H1 (cell line): ENCODE measurements at regions not wholly inside any gene's neighbourhood (a gene's known extent, or its start where the extent isn't known, plus 50 kb on each side); places are given as distances from the start of the nearest gene placed in this dataset.

Experiments used
- CTCF ChIA-PET: fragments of 300-600 bp; sonication (Branson Sonifier 250); formaldehyde crosslinking; loops from one replicate; lab custom pipeline; 2021; ENCODE audit not compliant: partially characterized antibody; lab: Charles Lee
- POLR2A ChIA-PET: fragments of 300-600 bp; sonication (Branson Sonifier 250); formaldehyde crosslinking; loops from one replicate; lab custom pipeline; 2021; ENCODE audit warnings: inconsistent platforms; ENCODE audit not compliant: partially characterized antibody; lab: Charles Lee
- DNase-seq, 2 experiments: peaks; one replicate each; pipeline versions ENCODE4 v3.0.0 to v3.0.0-alpha.2; 2010 to 2022; ENCODE audit warnings: low spot score in 2 of 2, low read depth in 1 of 2, mixed read lengths in 1 of 2
- FAIRE-seq: peaks from 2 replicates; lab custom pipeline; 2011; peaks lifted over from hg19 to GRCh38; lab: Jason Lieb, UNC
- H2AFZ ChIP-seq: 2 replicates; pipeline ENCODE4 v1.8.1; 2012; ENCODE audit warnings: low read length, inconsistent platforms
- H2AK5ac ChIP-seq: 2 replicates; pipeline ENCODE4 v1.6.1; 2013; ENCODE audit warnings: low read depth, low read length
- H2BK120ac ChIP-seq: replicated peaks from 2 replicates; pipeline ENCODE3; 2013; ENCODE audit warnings: low read depth, low read length, inconsistent platforms
- H2BK12ac ChIP-seq: 2 replicates; pipeline ENCODE4 v1.6.1; 2013; ENCODE audit warnings: low read depth, low read length
- H2BK15ac ChIP-seq: 2 replicates; pipeline ENCODE4 v1.6.1; 2013; ENCODE audit warnings: low read length
- H2BK20ac ChIP-seq: 2 replicates; pipeline ENCODE4 v1.6.1; 2013; ENCODE audit warnings: low read length
- H2BK5ac ChIP-seq: 2 replicates; pipeline ENCODE4 v1.6.1; 2013; ENCODE audit warnings: low read depth, low read length
- H3K14ac ChIP-seq: 2 replicates; pipeline ENCODE4 v1.6.1; 2013; ENCODE audit warnings: inconsistent platforms; ENCODE audit not compliant: insufficient read length
- H3K18ac ChIP-seq: 2 replicates; pipeline ENCODE4 v1.6.1; 2013; ENCODE audit warnings: low read length; ENCODE audit errors: extremely low read depth
- H3K23ac ChIP-seq: 2 replicates; pipeline ENCODE4 v1.6.1; 2013; ENCODE audit warnings: inconsistent platforms; ENCODE audit not compliant: insufficient read length
- H3K23me2 ChIP-seq: 2 replicates; pipeline ENCODE4 v1.6.1; 2013; ENCODE audit warnings: low read depth, low read length
- H3K27ac ChIP-seq: 2 replicates; pipeline ENCODE4 v1.6.1; 2011; ENCODE audit warnings: low read depth, low read length, inconsistent platforms
- H3K27me3 ChIP-seq, 4 experiments: replicated peaks in 1 of 4; 1 replicate in 1 of 4; 2 replicates in 3 of 4; pipeline versions ENCODE4 v1.6.1 to v1.8.1; 2011 to 2013; ENCODE audit warnings: low read length in 3 of 4, mild to moderate bottlenecking in 3 of 4, inconsistent platforms in 2 of 4, mixed read lengths in 2 of 4, moderate library complexity in 1 of 4; ENCODE audit not compliant: control insufficient read depth in 3 of 4, insufficient read depth in 3 of 4; ENCODE audit errors: extremely low read depth in 1 of 4
- H3K36me3 ChIP-seq, 4 experiments: 2 replicates each; pipeline versions ENCODE4 v1.6.1 to v1.8.1; 2011 to 2013; ENCODE audit warnings: mild to moderate bottlenecking in 4 of 4, low read length in 3 of 4, moderate library complexity in 2 of 4, control low read depth in 1 of 4, inconsistent platforms in 1 of 4; ENCODE audit not compliant: insufficient read depth in 4 of 4, control insufficient read depth in 2 of 4
- H3K4ac ChIP-seq: replicated peaks from 2 replicates; pipeline ENCODE3; 2013; ENCODE audit warnings: low read length, low read depth, mixed read lengths, inconsistent platforms; ENCODE audit not compliant: insufficient read length
- H3K4me1 ChIP-seq, 4 experiments: replicated peaks in 1 of 4; 1 replicate in 1 of 4; 2 replicates in 3 of 4; pipeline versions ENCODE4 v1.6.1 to v1.8.1; 2011 to 2013; ENCODE audit warnings: low read length in 3 of 4, inconsistent platforms in 2 of 4, mixed read lengths in 1 of 4; ENCODE audit not compliant: insufficient read depth in 4 of 4, control insufficient read depth in 3 of 4
- H3K4me2 ChIP-seq, 2 experiments: 2 replicates each; pipeline versions ENCODE4 v1.6.1 to v1.8.1; 2011 to 2013; ENCODE audit warnings: low read depth in 2 of 2, low read length in 2 of 2, control low read depth in 1 of 2, inconsistent platforms in 1 of 2, mild to moderate bottlenecking in 1 of 2; ENCODE audit not compliant: insufficient read depth in 1 of 2
- H3K4me3 ChIP-seq, 4 experiments: fragments of 200-600, 300-600 bp in 1 of 4; sonication (generic), shearing (Covaris generic), sonication (Bioruptor Twin) in 1 of 4; 2 replicates each; pipeline versions ENCODE4 v1.5.1 to v1.8.1; 2011 to 2016; ENCODE audit warnings: low read length in 4 of 4, low read depth in 3 of 4, control low read depth in 2 of 4, inconsistent platforms in 2 of 4, mild to moderate bottlenecking in 2 of 4, mixed read lengths in 1 of 4, moderate library complexity in 1 of 4; ENCODE audit not compliant: insufficient read depth in 2 of 4; ENCODE audit errors: extremely low read depth in 1 of 4
- H3K56ac ChIP-seq: replicated peaks from 2 replicates; pipeline ENCODE3; 2013; ENCODE audit warnings: low read depth, mild to moderate bottlenecking, mixed read lengths, low read length, inconsistent platforms; ENCODE audit not compliant: insufficient read length
- H3K79me1 ChIP-seq: 2 replicates; pipeline ENCODE4 v1.6.1; 2013; ENCODE audit warnings: low read depth, low read length, control low read depth
- H3K79me2 ChIP-seq, 2 experiments: 2 replicates each; pipeline versions ENCODE4 v1.6.1 to v1.8.1; 2012 to 2013; ENCODE audit warnings: low read length in 2 of 2, mild to moderate bottlenecking in 2 of 2, inconsistent platforms in 1 of 2; ENCODE audit not compliant: insufficient read depth in 2 of 2, control insufficient read depth in 1 of 2
- H3K9ac ChIP-seq, 4 experiments: replicated peaks in 1 of 4; 1 replicate in 1 of 4; 2 replicates in 3 of 4; pipeline versions ENCODE4 v1.6.1 to v1.8.1; 2011 to 2013; ENCODE audit warnings: low read depth in 3 of 4, low read length in 3 of 4, control low read depth in 2 of 4, mild to moderate bottlenecking in 2 of 4, moderate library complexity in 2 of 4, inconsistent platforms in 1 of 4; ENCODE audit errors: extremely low read depth in 1 of 4
- H3K9me3 ChIP-seq, 2 experiments: 2 replicates each; pipeline versions ENCODE4 v1.6.1 to v1.8.1; 2012 to 2013; ENCODE audit warnings: mild to moderate bottlenecking in 2 of 2, moderate library complexity in 2 of 2, control low read depth in 1 of 2, inconsistent platforms in 1 of 2, low read depth in 1 of 2, low read length in 1 of 2, mixed read lengths in 1 of 2; ENCODE audit not compliant: insufficient read depth in 2 of 2
- H4K20me1 ChIP-seq, 2 experiments: replicated peaks in 1 of 2; 2 replicates each; pipeline versions ENCODE3 to v1.8.1; 2011 to 2013; ENCODE audit warnings: inconsistent platforms in 2 of 2, low read length in 2 of 2, mild to moderate bottlenecking in 1 of 2; ENCODE audit not compliant: insufficient read depth in 2 of 2, control insufficient read depth in 1 of 2
- H4K5ac ChIP-seq: 2 replicates; pipeline ENCODE4 v1.6.1; 2013; ENCODE audit warnings: low read length, low read depth, mixed read lengths, inconsistent platforms; ENCODE audit not compliant: insufficient read length
- H4K8ac ChIP-seq: 2 replicates; pipeline ENCODE4 v1.8.0; 2013; ENCODE audit warnings: mild to moderate bottlenecking, moderate library complexity, low read length, inconsistent platforms; ENCODE audit not compliant: insufficient read depth; ENCODE audit errors: extremely low read depth
- H4K91ac ChIP-seq: replicated peaks from 2 replicates; pipeline ENCODE3; 2013; ENCODE audit warnings: low read length, mixed read lengths, inconsistent platforms; ENCODE audit not compliant: insufficient read length
- CEBPB ChIP-seq: IDR thresholded peaks from 2 replicates; pipeline ENCODE4 v1.6.1; 2012; ENCODE audit warnings: low read depth, low read length
- CTCF ChIP-seq, 3 experiments: IDR thresholded peaks; 1 replicate in 2 of 3; 2 replicates in 1 of 3; pipeline versions ENCODE4 v1.5.1 to v1.6.1; 2011; ENCODE audit warnings: low read length in 3 of 3, mild to moderate bottlenecking in 3 of 3, inconsistent platforms in 2 of 3, low read depth in 1 of 3, moderate library complexity in 1 of 3; ENCODE audit not compliant: insufficient read depth in 1 of 3; ENCODE audit errors: control extremely low read depth in 1 of 3
- RAD21 ChIP-seq, 2 experiments: IDR thresholded peaks in 1 of 2; conservative IDR thresholded peaks in 1 of 2; 2 replicates each; pipeline ENCODE4 v1.6.1; 2011; ENCODE audit warnings: low read depth in 2 of 2, low read length in 2 of 2, improper control_type of control experiment in 1 of 2, inconsistent platforms in 1 of 2, mild to moderate bottlenecking in 1 of 2, moderate library complexity in 1 of 2
- TCF12 ChIP-seq: IDR thresholded peaks from 2 replicates; pipeline ENCODE4 v1.6.1; 2011; ENCODE audit warnings: low read depth, mild to moderate bottlenecking, low read length
- TEAD4 ChIP-seq: IDR thresholded peaks from 2 replicates; pipeline ENCODE4 v1.6.1; 2012; ENCODE audit warnings: low read depth, low read length, inconsistent platforms, mixed read lengths
- WGBS, 2 experiments: shearing (Covaris generic) in 1 of 2; methylation state at CpG; one replicate each; pipeline versions ENCODE4 v1.1.6 to v1.1.7; 2013 to 2015; ENCODE audit warnings: low lambda C conversion rate in 2 of 2, mixed read lengths in 2 of 2, inconsistent platforms in 1 of 2, low coverage in 1 of 2, missing lambda C conversion rate in 1 of 2; ENCODE audit not compliant: insufficient replicate concordance in 2 of 2, insufficient coverage in 1 of 2, insufficient read length in 1 of 2; ENCODE audit errors: extremely low coverage in 1 of 2, missing lambda C conversion rate in 1 of 2; 5-methylcytosine and 5-hydroxymethylcytosine counted together
- TF ChIP-seq, protein P1 (sequence below): IDR thresholded peaks from 2 replicates; pipeline ENCODE4 v1.6.1; 2011; ENCODE audit warnings: low read length, improper control_type of control experiment

- no peak overlapping the region for H3K27ac ChIP-seq
Measured at GRCh38 chr1:73771396-73771795, 426.6 kb downstream of the LRRIQ3 start.

More at GRCh38 chr1:73771396-73771795, 426.6 kb downstream of the LRRIQ3 start:
- TF ChIP-seq TCF12: no peak
- TF ChIP-seq CTCF (IDR thresholded peaks at IDR 0.05; ENCODE audit: control extremely low read depth in 1 of 3, insufficient read depth in 1 of 3, low read depth in 1 of 3, low read length in 3 of 3): no peak
- TF ChIP-seq, protein P1, sequence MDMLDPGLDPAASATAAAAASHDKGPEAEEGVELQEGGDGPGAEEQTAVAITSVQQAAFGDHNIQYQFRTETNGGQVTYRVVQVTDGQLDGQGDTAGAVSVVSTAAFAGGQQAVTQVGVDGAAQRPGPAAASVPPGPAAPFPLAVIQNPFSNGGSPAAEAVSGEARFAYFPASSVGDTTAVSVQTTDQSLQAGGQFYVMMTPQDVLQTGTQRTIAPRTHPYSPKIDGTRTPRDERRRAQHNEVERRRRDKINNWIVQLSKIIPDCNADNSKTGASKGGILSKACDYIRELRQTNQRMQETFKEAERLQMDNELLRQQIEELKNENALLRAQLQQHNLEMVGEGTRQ: no peak
- TF ChIP-seq RAD21 (IDR thresholded peaks at IDR 0.05 in 1 of 2, conservative IDR thresholded peaks at IDR 0.05 in 1 of 2; ENCODE audit: low read depth in 2 of 2, low read length in 2 of 2): no peak
- no peak for TF ChIP-seq CEBPB
- no peak for TF ChIP-seq TEAD4
- Histone ChIP-seq H3K4me2 (no peak overlapping the region), H2BK20ac (no peak overlapping the region), H3K56ac (no peak overlapping the region), H2AFZ (no peak overlapping the region), H4K8ac (no peak overlapping the region), H4K91ac (no peak overlapping the region), H3K9me3 (no peaks in the 10 kb centered on the region), H3K9ac (no peak overlapping the region), H2BK15ac (no peak overlapping the region), H3K4ac (no peak overlapping the region), H3K14ac (no peak overlapping the region), H2BK5ac (no peak overlapping the region), H3K36me3 (no peaks in the 10 kb centered on the region), H2AK5ac (no peak overlapping the region), H2BK120ac (no peak overlapping the region), H3K18ac (no peak overlapping the region), H3K23me2 (no peaks in the 10 kb centered on the region), H3K23ac (no peak overlapping the region), H3K27me3 (no peaks in the 10 kb centered on the region), H4K5ac (no peak overlapping the region), H3K4me1 (no peaks in the 10 kb centered on the region), H2BK12ac (no peak overlapping the region), H3K79me1 (no peaks in the 10 kb centered on the region), H4K20me1 (no peaks in the 10 kb centered on the region), H3K79me2 (no peaks in the 10 kb centered on the region), H3K4me3 (no peak overlapping the region)
- 98% methylated on average over 8 of the region's 8 CpGs; no CpG with 5 or more reads in 1 of the 2 experiments for WGBS, 2 experiments
- DNase-seq: no peak
- ChIA-PET CTCF (interaction anchor here (0.8 to 1.1 kb wide), 2 partner anchors 17 to 19 kb away, joined by 3 read pairs; no protein-coding TSS in a partner anchor), POLR2A (no interaction called here)
- no peak for FAIRE-seq
